GM21528 (cell line): ENCODE measurements at regions not wholly inside any gene's neighbourhood (a gene's known extent, or its start where the extent isn't known, plus 50 kb on each side); places are given as distances from the start of the nearest gene placed in this dataset.

ENCODE experiments used
- ATAC-seq: cut with Tn5 transposase; IDR thresholded peaks from one replicate; pipeline ENCODE4 v1.9.1; 2021; ENCODE audit warnings: mild to moderate bottlenecking, moderate library complexity; ENCODE audit not compliant: unreplicated experiment, low FRiP score

GRCh38 chr2:145221516-145221915, 701.6 kb upstream of the ZEB2 start:
- ATAC-seq: no peak

GRCh38 chr2:145221032-145221431, 701.1 kb upstream of the ZEB2 start:
- ATAC-seq: no peak

- no peak for ATAC-seq
Observed at GRCh38 chr2:145220496-145220895, 700.6 kb upstream of the ZEB2 start.

GRCh38 chr2:145207884-145208283, 688.0 kb upstream of the ZEB2 start:
- ATAC-seq: no peak

- no peak for ATAC-seq
Observed at GRCh38 chr2:145206496-145207281, 686.8 kb upstream of the ZEB2 start.

GRCh38 chr2:145203891-145204290, 684.0 kb upstream of the ZEB2 start:
- ATAC-seq: no peak

- ATAC-seq: no peak
Observed at GRCh38 chr2:145199827-145200706, 680.1 kb upstream of the ZEB2 start.

GRCh38 chr2:145199042-145199441, 679.1 kb upstream of the ZEB2 start:
- ATAC-seq: no peak

GRCh38 chr2:145198555-145198954, 678.6 kb upstream of the ZEB2 start:
- ATAC-seq: no peak

GRCh38 chr2:145197944-145198343, 678.0 kb upstream of the ZEB2 start:
- ATAC-seq: no peak

- no peak for ATAC-seq
Observed at GRCh38 chr2:145194673-145195072, 674.8 kb upstream of the ZEB2 start.

GRCh38 chr2:145190031-145190703, 670.2 kb upstream of the ZEB2 start:
- ATAC-seq: no peak

GRCh38 chr2:145186303-145186702, 666.4 kb upstream of the ZEB2 start:
- ATAC-seq: no peak

- ATAC-seq: no peak
Observed at GRCh38 chr2:145185696-145186095, 665.8 kb upstream of the ZEB2 start.

GRCh38 chr2:145184741-145185651, 665.1 kb upstream of the ZEB2 start:
- ATAC-seq: no peak

- no peak for ATAC-seq
Observed at GRCh38 chr2:145169285-145169684, 649.4 kb upstream of the ZEB2 start.

- ATAC-seq: no peak
Observed at GRCh38 chr2:145168091-145168490, 648.2 kb upstream of the ZEB2 start.

- no peak for ATAC-seq
Observed at GRCh38 chr2:145166731-145167302, 646.9 kb upstream of the ZEB2 start.

- ATAC-seq: no peak
Observed at GRCh38 chr2:145161656-145162055, 641.7 kb upstream of the ZEB2 start.

GRCh38 chr2:145160855-145161254, 640.9 kb upstream of the ZEB2 start:
- no peak for ATAC-seq
